RPMI8226 (cell line): ENCODE measurements at regions not wholly inside any gene's neighbourhood (a gene's known extent, or its start where the extent isn't known, plus 50 kb on each side); places are given as distances from the start of the nearest gene placed in this dataset.
A peak's percentile ranks its signal among the peaks of the same experiment; 100 is the strongest.

Experiments used
- DNase-seq: peaks from one replicate; pipeline ENCODE4 v3.0.0-alpha.2; 2015

GRCh38 chr2:6213056-6213780 lies 521.0 kb downstream of the SOX11 start:
- DNase-seq = no peak

GRCh38 chr2:6214471-6214870 lies 522.3 kb downstream of the SOX11 start:
- DNase-seq = peak; percentile 62

- no peak for DNase-seq
These were observed 522.9 kb downstream of the SOX11 start for GRCh38 chr2:6215053-6215452.

GRCh38 chr2:6216234-6216633 lies 524.0 kb downstream of the SOX11 start:
- DNase-seq = no peak

- no peak for DNase-seq
These were observed 526.7 kb downstream of the SOX11 start for GRCh38 chr2:6218926-6219325.

GRCh38 chr2:6219906-6220305 lies 527.7 kb downstream of the SOX11 start:
- DNase-seq = no peak

- DNase-seq = no peak
These were observed 530.1 kb downstream of the SOX11 start for GRCh38 chr2:6222296-6222695.

- no peak for DNase-seq
These were observed 532.1 kb downstream of the SOX11 start for GRCh38 chr2:6224267-6224666.

- no peak for DNase-seq
These were observed 536.1 kb downstream of the SOX11 start for GRCh38 chr2:6228251-6228650.

- no peak for DNase-seq
These were observed 539.0 kb downstream of the SOX11 start for GRCh38 chr2:6231166-6231565.

- no peak for DNase-seq
These were observed 541.8 kb downstream of the SOX11 start for GRCh38 chr2:6233993-6234392.

GRCh38 chr2:6234702-6235101 lies 542.5 kb downstream of the SOX11 start:
- DNase-seq = no peak

GRCh38 chr2:6236317-6236716 lies 544.1 kb downstream of the SOX11 start:
- DNase-seq = no peak

GRCh38 chr2:6237039-6237660 lies 545.0 kb downstream of the SOX11 start:
- DNase-seq = no peak

GRCh38 chr2:6249557-6249956 lies 557.4 kb downstream of the SOX11 start:
- no peak for DNase-seq

GRCh38 chr2:6254441-6254840 lies 562.3 kb downstream of the SOX11 start:
- no peak for DNase-seq

GRCh38 chr2:6264198-6264597 lies 572.0 kb downstream of the SOX11 start:
- DNase-seq = no peak

GRCh38 chr2:6281524-6281923 lies 584.2 kb downstream of the CMPK2 start:
- DNase-seq = no peak

- no peak for DNase-seq
These were observed 582.4 kb downstream of the CMPK2 start for GRCh38 chr2:6283259-6283658.

- no peak for DNase-seq
These were observed 578.3 kb downstream of the CMPK2 start for GRCh38 chr2:6287406-6287805.

GRCh38 chr2:6288791-6289190 lies 576.9 kb downstream of the CMPK2 start:
- no peak for DNase-seq

GRCh38 chr2:6290217-6291015 lies 575.3 kb downstream of the CMPK2 start:
- DNase-seq = peak; percentile 27

GRCh38 chr2:6294791-6295190 lies 570.9 kb downstream of the CMPK2 start:
- no peak for DNase-seq

GRCh38 chr2:6297238-6297637 lies 568.5 kb downstream of the CMPK2 start:
- DNase-seq = no peak
